ENCODE measurements at regions not wholly inside any gene's neighbourhood (a gene's known extent, or its start where the extent isn't known, plus 50 kb on each side); places are given as distances from the start of the nearest gene placed in this dataset.

DNA sequence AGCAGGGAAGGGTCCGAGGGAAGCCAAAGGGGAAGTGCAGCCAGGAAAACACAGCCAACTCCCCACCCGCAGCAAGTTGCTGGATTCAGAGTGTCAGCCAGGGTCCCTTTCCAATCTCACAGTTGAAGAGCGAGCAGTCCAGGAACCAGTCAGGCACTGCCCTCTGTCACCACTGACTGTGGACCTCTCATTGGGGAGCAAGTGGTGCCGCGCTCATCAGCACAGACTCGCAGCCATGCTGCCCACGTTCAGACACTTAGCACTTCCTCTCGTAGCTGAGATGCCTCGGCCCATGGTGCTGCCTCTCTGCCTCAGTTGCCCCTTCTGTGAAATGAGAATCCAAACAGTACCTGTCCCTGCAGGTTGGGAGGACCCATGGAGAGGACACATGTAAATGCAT lies 123.6 kb upstream of the CHST15 start:
- TF ChIP-seq POLR2AphosphoS5 (IDR thresholded peaks at IDR 0.05): no peak
- no peak for TF ChIP-seq POLR2A (IDR thresholded peaks at IDR 0.05)
- TF ChIP-seq CTCF (IDR thresholded peaks at IDR 0.05): no peak
- no peak for TF ChIP-seq EP300 (IDR thresholded peaks at IDR 0.05)
- Histone ChIP-seq H3K27ac (no peak overlapping the region), H3K9me3 (no peaks in the 10 kb centered on the region), H3K4me1 (peaks cover 0 to 18% (median 0%) of the 10 kb centered on the region in 3 donors), H3K4me3 (no peak overlapping the region), H3K36me3 (no peaks in the 10 kb centered on the region), H3K27me3 (no peaks in the 10 kb centered on the region)
- ATAC-seq: no peak
- 75 to 77% methylated on average over 2 to 6 of the region's 9 CpGs for WGBS, 2 donors (ENCODE audit: low coverage in 1 of 2)

GRCh38 chr10:124214610-124215375 lies 121.4 kb upstream of the CHST15 start:
- Histone ChIP-seq H3K27ac (no peak overlapping the region), H3K9me3 (peaks cover 0 to 8% (median 0%) of the 10 kb centered on the region in 3 donors), H3K4me1 (no peaks in the 10 kb centered on the region), H3K36me3 (no peaks in the 10 kb centered on the region), H3K27me3 (no peaks in the 10 kb centered on the region), H3K4me3 (no peak overlapping the region)
- 74 to 80% methylated on average over 1 to 8 of the region's 9 CpGs for WGBS, 2 donors (ENCODE audit: low coverage in 1 of 2)
- ATAC-seq: no peak
- TF ChIP-seq CTCF (IDR thresholded peaks at IDR 0.05): no peak
- TF ChIP-seq EP300 (IDR thresholded peaks at IDR 0.05): no peak
- no peak for TF ChIP-seq POLR2AphosphoS5 (IDR thresholded peaks at IDR 0.05)
- TF ChIP-seq POLR2A (IDR thresholded peaks at IDR 0.05): no peak

- no peak overlapping the region for H3K4me3 ChIP-seq
- H3K36me3 ChIP-seq: no peaks in the 10 kb centered on the region
- TF ChIP-seq CTCF (IDR thresholded peaks at IDR 0.05) (no peak), POLR2AphosphoS5 (IDR thresholded peaks at IDR 0.05) (no peak), POLR2A (IDR thresholded peaks at IDR 0.05) (no peak), EP300 (IDR thresholded peaks at IDR 0.05) (no peak)
- H3K27me3 ChIP-seq: no peaks in the 10 kb centered on the region
- ATAC-seq: no peak
- WGBS, 2 donors (ENCODE audit: low coverage in 1 of 2): 89 to 97% methylated on average over 6 of the region's 9 CpGs
- no peak overlapping the region for H3K27ac ChIP-seq
- H3K4me1 ChIP-seq: no peaks in the 10 kb centered on the region
- H3K9me3 ChIP-seq: peaks cover 0 to 8% (median 0%) of the 10 kb centered on the region in 3 donors
Observed at GRCh38 chr10:124213899-124214510, 120.6 kb upstream of the CHST15 start.

- Histone ChIP-seq H3K27ac (no peak overlapping the region), H3K4me1 (no peaks in the 10 kb centered on the region), H3K4me3 (no peak overlapping the region), H3K36me3 (no peaks in the 10 kb centered on the region), H3K27me3 (no peaks in the 10 kb centered on the region), H3K9me3 (peaks cover 0 to 8% (median 0%) of the 10 kb centered on the region in 3 donors)
- no peak for ATAC-seq
- no peak for TF ChIP-seq POLR2AphosphoS5 (IDR thresholded peaks at IDR 0.05)
- 94 to 100% methylated on average over 1 to 2 of the region's 2 CpGs for WGBS, 2 donors (ENCODE audit: low coverage in 1 of 2)
Observed at GRCh38 chr10:124213471-124213870, 120.1 kb upstream of the CHST15 start.

- no peaks in the 10 kb centered on the region for H3K27me3 ChIP-seq
- no peaks in the 10 kb centered on the region for H3K4me1 ChIP-seq
- H3K27ac ChIP-seq: no peak overlapping the region
- no peak overlapping the region for H3K4me3 ChIP-seq
- no peaks in the 10 kb centered on the region for H3K36me3 ChIP-seq
- H3K9me3 ChIP-seq: peaks cover 0 to 11% (median 0%) of the 10 kb centered on the region in 3 donors
- TF ChIP-seq CTCF (IDR thresholded peaks at IDR 0.05): no peak
- TF ChIP-seq EP300 (IDR thresholded peaks at IDR 0.05): no peak
- no peak for TF ChIP-seq POLR2A (IDR thresholded peaks at IDR 0.05)
- no peak for TF ChIP-seq POLR2AphosphoS5 (IDR thresholded peaks at IDR 0.05)
- no peak for ATAC-seq
- 73 to 80% methylated on average over 2 to 3 of the region's 9 CpGs for WGBS, 2 donors (ENCODE audit: low coverage in 1 of 2)
Observed at GRCh38 chr10:124212702-124213101, 119.3 kb upstream of the CHST15 start.

Measured in gastroesophageal sphincter (tissue), 4 donors.